Ramos (cell line): ENCODE measurements at regions not wholly inside any gene's neighbourhood (a gene's known extent, or its start where the extent isn't known, plus 50 kb on each side); places are given as distances from the start of the nearest gene placed in this dataset.
"Not testable (repeated sequence)": the region's sequence is repeated elsewhere in the genome, so short reads cannot be mapped to it uniquely, and the experiment has no call there.

Experiments used
- in situ Hi-C: fragments of 300-500 bp; cut with MboI; formaldehyde crosslinking; loops from one replicate; pipeline ENCODE4 v1.14.3; 2022; ENCODE audit warnings: low sequenced_read_pairs; ENCODE audit not compliant: unreplicated experiment

DNA sequence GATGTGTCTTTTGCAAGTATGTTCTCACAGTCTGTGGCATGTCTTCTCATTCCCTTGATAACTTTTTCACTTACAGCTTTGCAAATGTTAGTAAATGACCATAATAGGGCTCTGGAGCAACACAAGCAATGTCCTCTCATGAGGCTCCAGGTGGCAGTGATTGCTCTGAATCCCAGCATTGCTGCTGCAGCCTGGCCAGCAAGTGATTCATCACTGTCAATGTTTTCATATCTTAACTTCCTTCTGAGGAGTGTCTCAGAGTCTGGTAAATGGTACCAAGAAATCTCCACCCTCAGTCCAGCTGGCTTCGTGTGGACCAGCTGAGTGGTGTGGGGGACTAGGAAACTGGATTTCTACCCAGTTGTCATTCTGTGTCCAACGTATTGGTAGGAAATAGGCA, 139.6 kb downstream of the MYLK4 start:
- in situ Hi-C loops, result no loop called here

DNA sequence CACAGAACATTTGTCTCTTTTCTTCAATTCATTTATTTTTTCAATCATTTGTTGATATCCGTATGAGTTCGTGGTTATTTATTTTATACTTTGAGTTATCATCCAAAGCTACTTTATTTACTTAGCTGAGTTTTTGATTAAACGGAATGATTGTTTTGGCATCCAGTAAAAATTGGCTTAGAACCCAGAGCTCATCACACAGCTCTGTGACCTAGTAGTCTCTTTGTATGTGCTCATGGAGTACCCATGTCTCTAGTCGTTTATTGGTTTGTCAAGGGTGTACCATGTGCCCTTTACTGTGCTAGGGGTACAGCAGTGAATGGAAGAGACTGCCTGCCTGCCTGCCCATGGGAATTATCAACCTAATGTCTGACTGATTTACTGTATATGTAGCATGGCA, 142.2 kb downstream of the MYLK4 start:
- in situ Hi-C loops, result no loop called here

DNA sequence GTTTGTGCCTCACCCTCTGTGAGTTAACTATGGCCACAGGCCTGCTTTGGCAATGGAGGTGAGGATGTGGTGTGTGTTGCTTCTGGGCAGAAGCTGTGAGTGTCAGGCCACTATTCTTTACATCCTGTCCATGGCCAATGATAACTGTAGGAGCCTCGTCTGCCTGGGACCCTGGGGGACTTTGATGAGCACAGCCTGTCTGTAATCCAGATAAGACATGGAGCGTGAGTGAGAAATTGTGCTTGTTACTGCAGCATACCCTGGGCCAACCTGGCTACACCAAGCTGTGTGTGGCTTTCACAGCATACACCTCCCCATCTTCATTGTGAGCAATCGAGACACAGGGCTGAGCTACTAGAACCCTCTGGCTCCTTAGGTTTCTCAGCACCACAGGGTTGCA, 150.4 kb downstream of the MYLK4 start:
- in situ Hi-C loops, result no loop called here

DNA sequence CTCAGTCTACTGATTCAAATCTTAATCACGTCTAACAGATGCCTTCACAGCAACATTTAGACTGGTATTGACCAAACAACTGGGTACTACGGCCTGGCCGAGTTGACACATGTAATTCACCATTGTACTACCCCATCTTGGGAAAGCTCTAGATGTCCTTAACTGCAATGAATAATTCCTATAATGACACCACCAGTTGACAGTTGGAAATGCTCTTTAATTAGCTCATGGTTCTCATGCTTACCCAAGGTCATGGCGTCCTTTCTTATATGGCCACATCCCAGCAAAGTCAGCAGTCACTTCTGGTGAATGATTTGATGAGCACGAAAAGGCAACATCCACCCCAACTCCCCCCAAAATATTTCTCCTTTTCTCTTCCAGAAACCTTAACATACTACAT, 150.9 kb downstream of the MYLK4 start:
- in situ Hi-C loops, result no loop called here

DNA sequence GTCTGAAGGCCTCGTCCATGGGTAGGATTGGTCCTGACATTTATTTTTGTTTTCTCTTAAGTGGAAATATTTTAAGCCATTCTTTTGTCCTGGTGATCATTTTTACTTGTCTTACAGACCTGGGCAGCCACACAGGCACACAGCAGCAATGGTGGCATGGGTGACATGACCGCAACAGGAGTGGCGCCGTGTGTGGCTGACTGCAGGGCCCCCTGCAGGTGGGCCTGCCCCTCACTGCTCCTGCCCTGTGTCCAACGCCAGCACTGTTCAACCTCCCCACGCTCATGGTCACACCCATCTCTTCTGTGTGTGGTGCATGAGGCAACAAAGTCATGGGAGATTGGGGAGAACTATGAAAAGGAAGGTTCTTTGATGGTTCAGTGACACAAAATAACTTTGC, 151.9 kb downstream of the MYLK4 start:
- in situ Hi-C loops, result no loop called here

DNA sequence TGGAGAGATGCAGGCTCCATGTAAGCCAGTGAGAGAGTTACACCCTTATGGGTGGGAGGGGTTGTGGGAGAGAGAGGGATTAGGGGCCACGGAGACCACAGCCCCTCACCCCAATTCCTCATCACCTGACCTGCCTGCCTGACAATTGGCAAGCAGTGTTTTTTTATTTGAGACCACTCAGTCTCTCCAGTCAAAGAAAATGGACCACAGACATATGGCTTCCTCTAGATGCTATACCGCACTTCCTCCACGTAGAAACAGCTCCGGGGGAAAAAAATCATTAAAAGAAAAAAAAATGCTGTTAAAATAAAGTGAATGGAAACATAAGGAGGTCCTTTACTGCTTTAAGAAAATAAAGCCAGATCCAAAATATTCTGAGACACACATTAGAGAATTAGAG, 152.7 kb downstream of the MYLK4 start:
- in situ Hi-C loops, result no loop called here

DNA sequence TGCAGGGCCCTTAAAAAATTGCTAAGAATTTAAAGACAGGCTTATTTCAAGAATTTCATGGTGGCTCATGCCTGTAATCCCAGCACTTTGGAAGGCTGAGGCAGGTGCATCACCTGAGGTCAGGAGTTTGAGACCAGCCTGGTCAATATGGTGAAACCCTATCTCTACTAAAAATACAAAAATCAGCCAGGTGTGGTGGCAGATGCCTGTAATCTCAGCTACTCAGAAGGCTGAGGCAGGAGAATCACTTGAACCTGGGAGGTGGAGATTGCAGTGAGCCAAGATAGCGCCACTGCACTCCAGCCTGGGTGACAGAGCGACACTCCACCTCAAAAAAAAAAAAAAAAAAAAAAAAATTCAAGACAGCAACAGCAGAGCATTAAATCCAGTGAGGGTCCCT, 153.3 kb downstream of the MYLK4 start:
- in situ Hi-C loops, result not testable (repeated sequence)

DNA sequence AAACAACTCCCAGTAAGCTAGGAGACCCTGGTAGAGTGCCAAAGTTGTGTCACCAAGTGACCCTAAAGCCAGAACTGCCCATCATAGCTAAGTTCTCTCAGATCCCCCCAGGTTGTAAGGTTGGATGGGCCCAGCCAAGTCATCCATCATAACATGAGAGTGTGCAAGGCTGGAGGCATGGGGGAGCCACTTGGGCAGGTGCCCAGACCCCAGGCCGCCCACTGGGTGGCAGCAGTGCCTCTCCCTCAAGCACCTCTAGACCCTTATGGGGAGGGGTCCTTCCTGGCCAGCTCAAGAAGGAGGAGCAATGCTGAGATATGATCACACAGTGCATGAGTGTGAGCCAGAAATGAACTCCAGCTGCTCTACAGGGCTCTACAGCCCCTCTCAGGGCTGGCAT, 154.5 kb downstream of the MYLK4 start:
- in situ Hi-C loops, result no loop called here

DNA sequence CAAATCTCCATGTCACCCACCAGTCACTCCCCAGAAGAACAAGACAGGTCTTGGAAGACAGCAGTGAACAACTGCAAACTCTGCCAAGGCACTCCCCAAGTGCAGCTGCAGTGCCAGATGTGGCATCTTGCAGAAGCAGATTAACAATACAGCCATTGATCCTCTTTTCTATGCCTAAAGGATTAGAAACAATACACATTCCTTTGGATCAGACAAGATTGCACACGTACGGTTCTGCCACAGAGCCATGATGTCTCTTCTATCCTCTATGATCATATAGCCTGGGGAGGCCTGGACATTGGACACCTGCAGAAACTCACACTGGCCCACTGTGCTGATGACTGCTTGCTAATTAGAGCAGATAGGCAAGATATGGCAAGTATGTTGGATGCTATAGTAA, 155.9 kb downstream of the MYLK4 start:
- in situ Hi-C loops, result no loop called here

DNA sequence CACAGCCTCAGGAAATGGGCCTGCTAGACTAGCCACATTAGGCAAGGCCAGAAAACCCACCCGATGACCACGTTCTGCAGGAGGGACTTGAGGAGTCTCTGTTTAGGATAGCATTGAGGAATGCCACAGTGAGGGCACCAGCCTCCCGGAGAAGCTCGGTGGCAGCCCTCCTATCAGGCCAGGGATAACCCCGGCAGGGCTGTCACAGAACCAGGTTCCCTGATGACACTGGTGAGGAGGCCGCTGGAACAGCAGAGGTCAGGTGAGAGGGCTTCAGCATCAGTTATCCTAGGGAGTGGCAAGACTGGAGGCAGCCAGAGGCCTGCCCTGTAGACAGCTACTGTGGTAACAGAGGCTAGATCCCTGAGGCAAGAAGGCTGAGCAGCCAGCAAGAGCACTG, 157.6 kb downstream of the MYLK4 start:
- in situ Hi-C loops, result no loop called here

DNA sequence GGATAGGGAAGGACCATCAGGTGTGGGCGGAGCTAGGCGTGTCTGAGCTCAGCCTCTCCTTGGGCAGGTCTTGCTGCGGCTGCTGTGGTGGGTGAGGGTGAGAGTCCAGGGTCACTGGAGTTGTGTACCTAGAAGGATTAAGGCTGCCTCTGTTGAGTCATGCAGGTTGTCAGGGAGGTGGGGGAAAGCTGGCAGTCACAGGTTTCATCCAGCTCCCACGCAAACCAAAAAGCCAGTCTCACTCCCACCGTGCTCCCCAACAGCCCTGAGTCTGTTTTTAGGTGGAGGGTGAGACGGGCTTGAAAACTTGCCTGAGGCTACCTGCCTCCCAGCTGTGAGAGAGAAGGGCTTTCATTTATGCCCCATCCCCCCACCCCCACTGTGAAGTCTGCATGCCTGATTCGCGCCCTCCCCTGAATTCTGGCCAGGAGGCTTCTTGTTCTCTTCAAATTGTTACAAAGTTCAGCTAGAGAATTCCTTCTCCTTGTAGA, 161.5 kb downstream of the MYLK4 start:
- in situ Hi-C loops, result no loop called here

DNA sequence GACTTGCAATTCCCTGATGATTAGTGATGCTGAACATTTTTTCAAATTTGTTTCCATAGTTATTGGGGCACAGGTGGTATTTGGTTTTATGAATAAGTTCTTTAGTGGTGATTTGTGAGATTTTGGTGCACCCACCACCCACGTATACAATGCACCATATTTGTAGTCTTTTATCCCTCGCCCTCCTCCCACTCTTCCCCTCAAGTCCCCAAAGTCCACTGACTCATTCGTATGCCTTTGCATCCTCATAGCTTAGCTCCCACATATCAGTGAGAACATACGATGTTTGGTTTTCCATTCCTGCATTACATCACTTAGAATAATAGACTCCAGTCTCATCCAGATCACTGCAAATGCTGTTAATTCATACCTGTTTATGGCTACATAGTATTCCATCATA, 167.3 kb downstream of the MYLK4 start:
- in situ Hi-C loops, result no loop called here

DNA sequence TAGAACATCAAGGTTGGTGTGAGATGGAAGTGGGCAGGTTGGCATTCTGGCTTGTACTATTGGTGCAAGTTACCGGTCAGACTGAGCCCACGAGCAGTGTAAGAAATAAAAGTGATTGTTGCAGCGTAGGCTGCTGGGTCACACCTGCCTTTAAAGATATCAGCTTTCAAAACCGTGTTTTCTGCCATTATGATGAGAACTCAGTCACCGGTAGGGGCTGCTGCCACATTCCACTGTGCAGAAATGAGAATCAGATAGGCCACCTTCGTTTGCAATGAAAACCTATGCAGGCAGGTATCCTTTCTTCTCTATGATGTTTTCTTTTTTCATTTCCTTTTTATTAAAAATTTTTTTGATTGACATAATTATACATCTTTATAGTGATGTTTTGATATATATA, 168.5 kb downstream of the MYLK4 start:
- in situ Hi-C loops, result no loop called here

DNA sequence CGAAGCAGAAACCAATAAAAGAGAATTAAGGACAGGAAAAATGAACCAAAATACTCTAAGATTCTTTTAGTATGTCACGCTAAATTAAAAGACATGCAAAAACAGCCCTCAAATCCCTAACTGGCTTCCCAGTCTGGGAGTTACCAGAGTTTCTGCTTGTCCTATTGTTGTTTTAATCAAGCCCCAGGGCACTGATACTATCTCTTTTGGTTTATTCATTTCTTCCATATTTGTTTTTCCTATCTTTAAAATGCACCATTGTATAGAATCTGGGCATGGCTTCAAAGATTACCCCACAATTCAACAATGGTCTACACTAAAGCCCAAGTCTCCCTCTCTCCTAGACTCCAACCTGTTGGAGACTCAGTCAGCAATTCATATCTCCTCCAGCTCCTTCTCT, 169.1 kb downstream of the MYLK4 start:
- in situ Hi-C loops, result no loop called here

DNA sequence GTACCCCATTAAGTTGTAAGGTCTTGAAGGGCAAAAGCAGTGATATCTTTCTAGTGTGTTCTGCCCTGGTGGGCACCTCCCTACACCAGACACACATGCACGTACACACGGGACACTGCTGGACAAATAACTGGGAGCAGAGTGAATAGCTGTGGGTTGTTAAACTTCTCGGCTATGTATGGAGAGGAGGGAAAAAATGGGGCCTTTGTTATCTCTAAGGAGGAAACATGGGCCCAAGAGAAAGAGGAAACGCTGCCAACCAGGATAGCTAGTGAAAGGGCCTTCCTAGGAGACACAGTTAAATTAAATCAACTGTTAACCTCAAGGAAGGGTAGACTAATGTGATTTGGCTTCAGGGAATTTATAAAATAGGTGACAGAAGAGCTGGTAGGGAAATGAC, 169.7 kb downstream of the MYLK4 start:
- in situ Hi-C loops, result no loop called here

DNA sequence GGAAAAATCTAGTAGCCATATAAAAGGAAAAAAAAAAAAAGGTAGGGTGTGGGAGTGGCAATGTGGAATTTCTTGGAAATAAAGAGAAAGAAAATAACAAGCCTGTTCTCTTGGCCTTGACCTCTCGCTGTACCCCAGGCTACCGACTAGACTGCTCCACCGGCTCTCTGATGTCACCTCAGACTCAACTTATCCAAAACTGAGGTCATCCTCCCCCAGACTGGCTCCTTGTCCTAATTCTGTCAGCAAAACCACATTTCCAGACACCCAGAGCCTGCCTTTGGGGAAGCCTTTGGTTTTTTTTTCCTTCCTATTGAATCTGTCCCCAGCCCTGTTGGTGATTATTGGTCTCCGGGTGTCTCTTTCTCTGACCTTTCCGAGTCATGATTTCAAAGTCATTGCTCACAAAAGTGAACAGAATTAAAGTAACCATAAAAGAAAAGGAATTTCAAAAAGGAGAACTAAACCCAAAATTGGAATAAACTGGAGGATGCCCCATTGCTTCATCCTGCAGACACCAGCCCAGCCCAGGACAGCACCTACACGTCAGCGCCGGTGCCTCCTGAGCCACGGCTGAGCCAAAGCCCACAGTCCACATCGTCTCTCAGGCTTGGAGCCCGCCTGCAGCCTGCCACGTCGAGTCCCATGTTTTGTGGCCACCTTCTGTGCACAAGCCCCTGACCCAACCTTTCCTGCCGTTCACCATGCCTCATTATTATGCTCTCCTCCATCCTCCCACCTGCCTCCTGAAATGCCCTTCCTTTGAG, 170.7 kb downstream of the MYLK4 start:
- in situ Hi-C loops, result no loop called here

DNA sequence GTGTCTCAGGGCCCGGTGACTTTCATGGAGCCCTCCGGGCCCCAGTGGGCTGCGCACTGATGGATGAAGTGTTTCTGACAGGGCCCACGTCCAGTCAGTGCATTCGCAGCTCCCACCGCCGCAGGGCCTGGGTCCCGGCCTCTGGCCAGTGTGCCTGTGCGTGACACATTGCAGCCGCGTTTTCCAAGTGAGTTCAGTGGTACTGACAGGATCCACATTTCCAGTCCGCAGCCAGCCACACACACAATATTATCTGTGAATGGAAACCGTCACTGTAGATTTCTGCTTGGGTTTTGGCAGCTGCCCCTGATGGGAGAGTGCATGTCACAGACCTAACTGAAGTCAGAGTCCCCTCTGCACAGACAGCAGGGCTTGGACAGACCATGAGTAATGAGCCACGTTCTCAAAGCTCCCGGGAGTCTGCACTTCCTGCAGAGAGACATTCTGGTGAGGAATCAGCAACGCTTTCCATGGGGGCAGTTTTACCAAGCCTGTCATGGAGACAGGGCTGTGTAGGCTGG, 171.4 kb downstream of the MYLK4 start:
- in situ Hi-C loops, result no loop called here

DNA sequence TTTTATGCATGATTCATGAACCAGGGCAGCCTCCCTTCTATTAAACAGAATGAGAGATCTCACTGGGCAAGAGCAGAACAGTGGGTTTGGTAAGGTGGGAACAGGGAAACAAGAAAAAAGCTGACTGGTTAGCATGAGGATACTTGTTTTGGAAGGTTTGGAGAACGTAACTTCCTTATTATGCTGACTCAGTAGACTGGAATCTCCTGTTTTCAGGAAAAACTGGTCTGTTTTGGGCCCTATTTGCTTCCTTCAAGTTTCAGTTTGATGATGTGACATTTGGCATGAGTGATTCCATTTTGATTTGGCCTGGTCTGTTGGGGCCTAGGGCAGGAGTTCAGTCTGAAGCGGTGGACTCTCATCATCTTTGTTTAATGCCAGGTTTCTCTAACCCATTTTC, 172.0 kb downstream of the MYLK4 start:
- in situ Hi-C loops, result no loop called here

DNA sequence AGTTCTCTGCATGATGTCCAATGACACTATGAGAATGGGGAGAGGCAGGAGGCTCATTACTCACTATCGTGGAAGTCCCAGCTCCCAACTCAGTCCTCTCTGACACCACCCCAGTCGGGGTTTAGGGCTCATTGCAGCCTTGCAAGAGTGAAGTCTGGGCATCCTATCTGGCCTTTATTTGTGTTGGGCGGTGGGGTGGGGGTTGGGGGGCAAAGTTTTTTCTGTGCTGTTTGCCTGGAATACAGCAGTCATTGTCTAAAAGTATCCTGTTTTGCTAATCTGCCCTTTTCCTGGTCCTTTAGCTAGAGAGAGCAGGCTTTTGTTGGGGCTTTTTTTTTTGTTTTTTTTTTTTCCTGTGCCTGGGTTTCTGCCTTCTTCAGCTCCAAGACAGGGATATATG, 174.2 kb downstream of the MYLK4 start:
- in situ Hi-C loops, result no loop called here

DNA sequence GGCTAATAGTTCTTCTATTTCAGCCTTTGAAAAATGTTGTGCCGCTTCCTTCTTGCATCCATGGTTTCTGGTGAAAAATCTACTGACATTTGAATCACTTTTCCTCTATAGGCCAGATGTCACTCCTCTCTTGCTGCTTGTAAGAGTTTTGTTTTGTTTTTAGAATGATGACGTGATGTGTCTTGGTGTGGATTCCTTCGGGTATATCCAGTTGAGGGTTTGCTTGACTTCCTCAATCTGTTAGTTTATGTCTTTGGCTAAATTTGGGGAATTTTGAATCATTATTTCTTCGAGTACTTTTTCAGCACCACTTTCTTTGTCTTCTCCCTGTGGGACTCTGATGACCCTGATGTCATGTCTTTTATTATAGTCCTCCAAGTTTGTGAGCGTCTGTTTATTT, 175.5 kb downstream of the MYLK4 start:
- in situ Hi-C loops, result no loop called here

DNA sequence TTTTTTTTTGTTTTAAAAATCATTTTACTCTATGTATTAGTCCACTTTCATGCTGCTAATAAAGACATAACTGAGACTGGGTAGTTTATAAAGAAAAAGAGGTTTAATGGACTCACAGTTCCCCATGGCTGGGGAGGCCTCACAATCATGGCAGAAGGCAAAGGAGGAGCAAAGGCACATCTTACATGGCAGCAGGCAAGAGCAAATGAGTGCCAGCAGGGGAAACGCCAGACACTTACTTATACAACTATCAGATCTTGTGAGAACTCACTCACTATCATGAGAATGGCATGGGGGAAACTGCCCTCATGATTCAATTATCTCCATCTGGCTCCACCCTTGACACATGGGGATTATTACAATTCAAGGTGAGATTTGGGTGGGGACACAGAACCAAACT, 181.3 kb downstream of the MYLK4 start:
- in situ Hi-C loops, result not testable (repeated sequence)

DNA sequence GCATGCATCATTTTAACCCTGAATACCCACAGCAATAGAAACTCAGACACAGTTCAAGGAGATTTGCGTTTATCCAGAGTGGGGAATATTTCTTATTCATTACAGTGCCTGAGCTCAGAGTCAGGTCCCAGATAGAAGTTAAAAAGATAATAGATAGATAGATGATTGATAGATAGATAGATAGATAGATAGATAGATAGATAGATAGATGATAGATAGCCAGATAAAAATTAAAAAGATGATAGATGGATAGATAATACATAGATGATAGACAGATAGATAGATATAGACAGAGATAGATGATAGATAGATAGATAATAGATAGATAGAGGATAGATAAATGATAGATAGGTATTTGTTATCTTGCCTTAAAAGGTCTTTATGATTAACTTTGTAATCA, 184.7 kb downstream of the MYLK4 start:
- in situ Hi-C loops, result no loop called here
